ACC112 (cell line): ENCODE measurements at regions not wholly inside any gene's neighbourhood (a gene's known extent, or its start where the extent isn't known, plus 50 kb on each side); places are given as distances from the start of the nearest gene placed in this dataset.
"Not testable (repeated sequence)": the region's sequence is repeated elsewhere in the genome, so short reads cannot be mapped to it uniquely, and the experiment has no call there.

Experiments
- H2AFZ ChIP-seq: fragments of 200-600 bp; sonication (generic); one replicate; pipeline ENCODE4 v1.6.0; 2017; ENCODE audit warnings: antibody characterized with exemption, low read length; ENCODE audit not compliant: unreplicated experiment
- H3K27ac ChIP-seq: fragments of 200-600 bp; sonication (generic); 2 replicates; pipeline ENCODE4 v1.5.1; 2014; ENCODE audit warnings: low read depth, mild to moderate bottlenecking, antibody characterized with exemption, low read length, moderate library complexity
- H3K27me3 ChIP-seq: fragments of 200-600 bp; sonication (generic); 2 replicates; pipeline ENCODE4 v1.6.1; 2014; ENCODE audit warnings: mild to moderate bottlenecking, antibody characterized with exemption, low read length, moderate library complexity, mixed read lengths; ENCODE audit not compliant: insufficient read depth
- H3K36me3 ChIP-seq: fragments of 200-600 bp; sonication (generic); 2 replicates; pipeline ENCODE4 v1.6.1; 2016; ENCODE audit warnings: mild to moderate bottlenecking, antibody characterized with exemption, low read length, moderate library complexity, mixed read lengths; ENCODE audit not compliant: insufficient read depth
- H3K4me1 ChIP-seq: fragments of 200-600 bp; sonication (generic); one replicate; pipeline ENCODE4 v1.6.1; 2016; ENCODE audit warnings: low read length, mixed read lengths; ENCODE audit not compliant: insufficient read depth, unreplicated experiment, control insufficient read depth
- H3K4me3 ChIP-seq: fragments of 200-600 bp; sonication (generic); 2 replicates; pipeline ENCODE4 v1.5.1; 2014; ENCODE audit warnings: mild to moderate bottlenecking, low read depth, low read length
- H3K79me2 ChIP-seq: fragments of 200-600 bp; sonication (generic); one replicate; pipeline ENCODE4 v1.6.0; 2016; ENCODE audit warnings: low read length; ENCODE audit not compliant: control insufficient read depth, unreplicated experiment, insufficient read depth

- H3K4me1 ChIP-seq: no peaks in the 10 kb centered on the region
- H3K4me3 ChIP-seq: no peak overlapping the region
- H2AFZ ChIP-seq: no peak overlapping the region
- no peaks in the 10 kb centered on the region for H3K79me2 ChIP-seq
- H3K27me3 ChIP-seq: no peaks in the 10 kb centered on the region
- no peaks in the 10 kb centered on the region for H3K36me3 ChIP-seq
- H3K27ac ChIP-seq: no peak overlapping the region
Observed at GRCh38 chr17:52982331-52982730, 823.8 kb upstream of the CA10 start.

GRCh38 chr17:52979921-52980320 is 821.4 kb upstream of the CA10 start:
- Histone ChIP-seq H3K4me3 (no peak overlapping the region), H3K27ac (no peak overlapping the region), H2AFZ (no peak overlapping the region)

GRCh38 chr17:52965856-52966255 is 807.3 kb upstream of the CA10 start:
- no peak overlapping the region for H2AFZ ChIP-seq
- H3K27ac ChIP-seq: no peak overlapping the region
- no peak overlapping the region for H3K4me3 ChIP-seq
- H3K79me2 ChIP-seq: no peaks in the 10 kb centered on the region
- H3K27me3 ChIP-seq: no peaks in the 10 kb centered on the region
- H3K36me3 ChIP-seq: no peaks in the 10 kb centered on the region
- H3K4me1 ChIP-seq: no peaks in the 10 kb centered on the region

More at GRCh38 chr17:52979921-52980320, 821.4 kb upstream of the CA10 start:
- no peaks in the 10 kb centered on the region for H3K27me3 ChIP-seq
- no peaks in the 10 kb centered on the region for H3K4me1 ChIP-seq
- no peaks in the 10 kb centered on the region for H3K36me3 ChIP-seq
- no peaks in the 10 kb centered on the region for H3K79me2 ChIP-seq

GRCh38 chr17:52961751-52962150 is 803.2 kb upstream of the CA10 start:
- H3K79me2 ChIP-seq: not testable (repeated sequence)

GRCh38 chr17:52957411-52957810 is 798.9 kb upstream of the CA10 start:
- no peaks in the 10 kb centered on the region for H3K79me2 ChIP-seq
- H3K27me3 ChIP-seq: no peaks in the 10 kb centered on the region
- H2AFZ ChIP-seq: no peak overlapping the region
- no peaks in the 10 kb centered on the region for H3K36me3 ChIP-seq
- no peaks in the 10 kb centered on the region for H3K4me1 ChIP-seq
- H3K4me3 ChIP-seq: no peak overlapping the region
- no peak overlapping the region for H3K27ac ChIP-seq

More at GRCh38 chr17:52961751-52962150, 803.2 kb upstream of the CA10 start:
- H3K36me3 ChIP-seq, H3K4me1 ChIP-seq, H3K27ac ChIP-seq, H3K4me3 ChIP-seq, H3K27me3 ChIP-seq, H2AFZ ChIP-seq: not testable (repeated sequence)

- Histone ChIP-seq H3K27me3 (no peaks in the 10 kb centered on the region), H3K4me1 (no peaks in the 10 kb centered on the region), H3K79me2 (no peaks in the 10 kb centered on the region), H2AFZ (no peak overlapping the region), H3K27ac (no peak overlapping the region), H3K4me3 (no peak overlapping the region), H3K36me3 (no peaks in the 10 kb centered on the region)
Observed at GRCh38 chr17:52947418-52947817, 788.9 kb upstream of the CA10 start.

- no peak overlapping the region for H3K4me3 ChIP-seq
- no peaks in the 10 kb centered on the region for H3K79me2 ChIP-seq
- no peak overlapping the region for H3K27ac ChIP-seq
- no peaks in the 10 kb centered on the region for H3K27me3 ChIP-seq
- H3K4me1 ChIP-seq: no peaks in the 10 kb centered on the region
- H2AFZ ChIP-seq: no peak overlapping the region
- H3K36me3 ChIP-seq: no peaks in the 10 kb centered on the region
Observed at GRCh38 chr17:52938623-52939230, 780.2 kb upstream of the CA10 start.

GRCh38 chr17:52930581-52930980 is 772.1 kb upstream of the CA10 start:
- Histone ChIP-seq H3K27ac (no peak overlapping the region), H3K27me3 (no peaks in the 10 kb centered on the region), H3K4me3 (no peak overlapping the region), H3K79me2 (no peaks in the 10 kb centered on the region), H2AFZ (no peak overlapping the region), H3K4me1 (no peaks in the 10 kb centered on the region), H3K36me3 (no peaks in the 10 kb centered on the region)

- no peak overlapping the region for H3K4me3 ChIP-seq
- H3K4me1 ChIP-seq: no peaks in the 10 kb centered on the region
- H2AFZ ChIP-seq: no peak overlapping the region
- H3K36me3 ChIP-seq: no peaks in the 10 kb centered on the region
- no peaks in the 10 kb centered on the region for H3K27me3 ChIP-seq
- H3K27ac ChIP-seq: no peak overlapping the region
- no peaks in the 10 kb centered on the region for H3K79me2 ChIP-seq
Observed at GRCh38 chr17:52930145-52930544, 771.6 kb upstream of the CA10 start.

GRCh38 chr17:52923658-52924057 is 765.1 kb upstream of the CA10 start:
- Histone ChIP-seq H3K36me3 (no peaks in the 10 kb centered on the region), H3K27me3 (no peaks in the 10 kb centered on the region), H3K4me3 (no peak overlapping the region), H3K27ac (no peak overlapping the region), H3K4me1 (no peaks in the 10 kb centered on the region), H3K79me2 (no peaks in the 10 kb centered on the region), H2AFZ (no peak overlapping the region)

GRCh38 chr17:52899235-52899634 is 740.7 kb upstream of the CA10 start:
- no peak overlapping the region for H3K27ac ChIP-seq
- no peaks in the 10 kb centered on the region for H3K4me1 ChIP-seq
- no peaks in the 10 kb centered on the region for H3K79me2 ChIP-seq
- H2AFZ ChIP-seq: no peak overlapping the region
- no peaks in the 10 kb centered on the region for H3K36me3 ChIP-seq
- no peak overlapping the region for H3K4me3 ChIP-seq
- H3K27me3 ChIP-seq: no peaks in the 10 kb centered on the region
